ENCODE measurements at regions not wholly inside any gene's neighbourhood (a gene's known extent, or its start where the extent isn't known, plus 50 kb on each side); places are given as distances from the start of the nearest gene placed in this dataset.

DNA sequence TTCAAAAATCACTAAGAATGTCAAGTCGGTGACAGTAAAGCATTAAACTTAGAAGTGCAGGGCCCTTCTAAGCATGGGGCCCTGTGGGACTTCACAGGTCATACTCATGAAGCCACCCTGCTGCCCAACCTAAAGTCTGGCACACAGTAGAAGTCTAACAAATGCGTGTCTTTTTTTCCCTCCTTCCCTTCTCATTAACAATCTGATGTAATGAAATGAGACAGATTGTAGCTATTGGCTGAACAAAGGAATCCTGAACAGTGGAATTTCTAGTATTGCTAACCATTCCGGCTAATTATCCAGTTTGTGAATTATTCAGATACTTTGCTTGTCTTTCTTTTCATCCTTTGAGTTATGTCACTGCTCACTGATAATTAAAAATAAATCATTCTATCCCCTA, 369.9 kb downstream of the WDR11 start:
- Histone ChIP-seq H3K4me2 (no peak overlapping the region), H3K4me1 (ENCODE audit: control insufficient read depth in 1 of 2, insufficient read depth in 2 of 2, low read depth in 1 of 2, low read length in 1 of 2) (peaks cover 0 to 7% of the 10 kb centered on the region in 2 experiments; a peak in 1 of 4 replicates), H3K9me2 (no peaks in the 10 kb centered on the region), H3K9me3 (peaks cover 3% of the 10 kb centered on the region; the same call in 1 of the 2 replicates), H3K27me3 (ENCODE audit: insufficient read depth) (no peaks in the 10 kb centered on the region), H3K27ac (ENCODE audit: low read depth in 2 of 2, low read length in 1 of 2) (no peak overlapping the region), H3K4me3 (ENCODE audit: low read depth in 2 of 2, low read length in 1 of 2) (no peak overlapping the region), H2AFZ (ENCODE audit: low read depth) (no peak overlapping the region), H4K20me1 (ENCODE audit: insufficient read depth) (no peaks in the 10 kb centered on the region), H3K79me2 (ENCODE audit: insufficient read depth) (no peaks in the 10 kb centered on the region), H3F3A (replicated peaks; ENCODE audit: insufficient read depth) (no peaks in the 10 kb centered on the region), H3K9ac (no peak overlapping the region), H3K36me3 (replicated peaks in 1 of 2; ENCODE audit: control insufficient read depth in 1 of 2, insufficient read depth in 2 of 2, low read length in 1 of 2) (no peaks in the 10 kb centered on the region)
- TF ChIP-seq, protein P1, sequence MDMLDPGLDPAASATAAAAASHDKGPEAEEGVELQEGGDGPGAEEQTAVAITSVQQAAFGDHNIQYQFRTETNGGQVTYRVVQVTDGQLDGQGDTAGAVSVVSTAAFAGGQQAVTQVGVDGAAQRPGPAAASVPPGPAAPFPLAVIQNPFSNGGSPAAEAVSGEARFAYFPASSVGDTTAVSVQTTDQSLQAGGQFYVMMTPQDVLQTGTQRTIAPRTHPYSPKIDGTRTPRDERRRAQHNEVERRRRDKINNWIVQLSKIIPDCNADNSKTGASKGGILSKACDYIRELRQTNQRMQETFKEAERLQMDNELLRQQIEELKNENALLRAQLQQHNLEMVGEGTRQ (IDR thresholded peaks at IDR 0.05; ENCODE audit: borderline replicate concordance, low read depth, low read length), result no peak
- TF ChIP-seq, protein P2, sequence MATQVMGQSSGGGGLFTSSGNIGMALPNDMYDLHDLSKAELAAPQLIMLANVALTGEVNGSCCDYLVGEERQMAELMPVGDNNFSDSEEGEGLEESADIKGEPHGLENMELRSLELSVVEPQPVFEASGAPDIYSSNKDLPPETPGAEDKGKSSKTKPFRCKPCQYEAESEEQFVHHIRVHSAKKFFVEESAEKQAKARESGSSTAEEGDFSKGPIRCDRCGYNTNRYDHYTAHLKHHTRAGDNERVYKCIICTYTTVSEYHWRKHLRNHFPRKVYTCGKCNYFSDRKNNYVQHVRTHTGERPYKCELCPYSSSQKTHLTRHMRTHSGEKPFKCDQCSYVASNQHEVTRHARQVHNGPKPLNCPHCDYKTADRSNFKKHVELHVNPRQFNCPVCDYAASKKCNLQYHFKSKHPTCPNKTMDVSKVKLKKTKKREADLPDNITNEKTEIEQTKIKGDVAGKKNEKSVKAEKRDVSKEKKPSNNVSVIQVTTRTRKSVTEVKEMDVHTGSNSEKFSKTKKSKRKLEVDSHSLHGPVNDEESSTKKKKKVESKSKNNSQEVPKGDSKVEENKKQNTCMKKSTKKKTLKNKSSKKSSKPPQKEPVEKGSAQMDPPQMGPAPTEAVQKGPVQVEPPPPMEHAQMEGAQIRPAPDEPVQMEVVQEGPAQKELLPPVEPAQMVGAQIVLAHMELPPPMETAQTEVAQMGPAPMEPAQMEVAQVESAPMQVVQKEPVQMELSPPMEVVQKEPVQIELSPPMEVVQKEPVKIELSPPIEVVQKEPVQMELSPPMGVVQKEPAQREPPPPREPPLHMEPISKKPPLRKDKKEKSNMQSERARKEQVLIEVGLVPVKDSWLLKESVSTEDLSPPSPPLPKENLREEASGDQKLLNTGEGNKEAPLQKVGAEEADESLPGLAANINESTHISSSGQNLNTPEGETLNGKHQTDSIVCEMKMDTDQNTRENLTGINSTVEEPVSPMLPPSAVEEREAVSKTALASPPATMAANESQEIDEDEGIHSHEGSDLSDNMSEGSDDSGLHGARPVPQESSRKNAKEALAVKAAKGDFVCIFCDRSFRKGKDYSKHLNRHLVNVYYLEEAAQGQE (IDR thresholded peaks at IDR 0.05; ENCODE audit: low read depth, low read length), result no peak
- TF ChIP-seq, protein P3, sequence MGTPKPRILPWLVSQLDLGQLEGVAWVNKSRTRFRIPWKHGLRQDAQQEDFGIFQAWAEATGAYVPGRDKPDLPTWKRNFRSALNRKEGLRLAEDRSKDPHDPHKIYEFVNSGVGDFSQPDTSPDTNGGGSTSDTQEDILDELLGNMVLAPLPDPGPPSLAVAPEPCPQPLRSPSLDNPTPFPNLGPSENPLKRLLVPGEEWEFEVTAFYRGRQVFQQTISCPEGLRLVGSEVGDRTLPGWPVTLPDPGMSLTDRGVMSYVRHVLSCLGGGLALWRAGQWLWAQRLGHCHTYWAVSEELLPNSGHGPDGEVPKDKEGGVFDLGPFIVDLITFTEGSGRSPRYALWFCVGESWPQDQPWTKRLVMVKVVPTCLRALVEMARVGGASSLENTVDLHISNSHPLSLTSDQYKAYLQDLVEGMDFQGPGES (IDR thresholded peaks at IDR 0.05; ENCODE audit: low read depth, low read length), result no peak
- TF ChIP-seq FOSL2 (IDR thresholded peaks at IDR 0.05; ENCODE audit: borderline replicate concordance, low read depth) (no peak), TAF1 (IDR thresholded peaks at IDR 0.05; ENCODE audit: borderline replicate concordance, low read depth, low read length) (no peak), SMC3 (IDR thresholded peaks at IDR 0.05; ENCODE audit: low read depth, low read length) (no peak), FOXJ3 (CRISPR knock-in tag; IDR thresholded peaks at IDR 0.05) (no peak), EZH2phosphoT487 (IDR thresholded peaks at IDR 0.05; ENCODE audit: borderline replicate concordance, low read depth) (no peak), RXRA (IDR thresholded peaks at IDR 0.05; ENCODE audit: borderline replicate concordance, low read depth) (no peak), TCF12 (IDR thresholded peaks at IDR 0.05) (no peak), SIN3A (IDR thresholded peaks at IDR 0.05; ENCODE audit: borderline replicate concordance, low read depth, low read length) (no peak), RAD21 (IDR thresholded peaks at IDR 0.05; ENCODE audit: low read length) (no peak), RFX5 (IDR thresholded peaks at IDR 0.05; ENCODE audit: low read length) (no peak), POLR2AphosphoS5 (IDR thresholded peaks at IDR 0.05; ENCODE audit: low read depth, low read length) (no peak), ELF1 (IDR thresholded peaks at IDR 0.05) (no peak), YY1 (IDR thresholded peaks at IDR 0.05; ENCODE audit: low read depth) (no peak), EP300 (IDR thresholded peaks at IDR 0.05; ENCODE audit: borderline replicate concordance in 1 of 2, low read depth in 1 of 2, low read length in 1 of 2) (no peak)
- TF ChIP-seq, protein P4, sequence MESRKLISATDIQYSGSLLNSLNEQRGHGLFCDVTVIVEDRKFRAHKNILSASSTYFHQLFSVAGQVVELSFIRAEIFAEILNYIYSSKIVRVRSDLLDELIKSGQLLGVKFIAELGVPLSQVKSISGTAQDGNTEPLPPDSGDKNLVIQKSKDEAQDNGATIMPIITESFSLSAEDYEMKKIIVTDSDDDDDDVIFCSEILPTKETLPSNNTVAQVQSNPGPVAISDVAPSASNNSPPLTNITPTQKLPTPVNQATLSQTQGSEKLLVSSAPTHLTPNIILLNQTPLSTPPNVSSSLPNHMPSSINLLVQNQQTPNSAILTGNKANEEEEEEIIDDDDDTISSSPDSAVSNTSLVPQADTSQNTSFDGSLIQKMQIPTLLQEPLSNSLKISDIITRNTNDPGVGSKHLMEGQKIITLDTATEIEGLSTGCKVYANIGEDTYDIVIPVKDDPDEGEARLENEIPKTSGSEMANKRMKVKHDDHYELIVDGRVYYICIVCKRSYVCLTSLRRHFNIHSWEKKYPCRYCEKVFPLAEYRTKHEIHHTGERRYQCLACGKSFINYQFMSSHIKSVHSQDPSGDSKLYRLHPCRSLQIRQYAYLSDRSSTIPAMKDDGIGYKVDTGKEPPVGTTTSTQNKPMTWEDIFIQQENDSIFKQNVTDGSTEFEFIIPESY (IDR thresholded peaks at IDR 0.05; ENCODE audit: borderline replicate concordance, low read depth), result no peak
- TF ChIP-seq, protein P5, sequence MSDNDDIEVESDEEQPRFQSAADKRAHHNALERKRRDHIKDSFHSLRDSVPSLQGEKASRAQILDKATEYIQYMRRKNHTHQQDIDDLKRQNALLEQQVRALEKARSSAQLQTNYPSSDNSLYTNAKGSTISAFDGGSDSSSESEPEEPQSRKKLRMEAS (IDR thresholded peaks at IDR 0.05; ENCODE audit: low read depth), result no peak
- TF ChIP-seq, protein P6, sequence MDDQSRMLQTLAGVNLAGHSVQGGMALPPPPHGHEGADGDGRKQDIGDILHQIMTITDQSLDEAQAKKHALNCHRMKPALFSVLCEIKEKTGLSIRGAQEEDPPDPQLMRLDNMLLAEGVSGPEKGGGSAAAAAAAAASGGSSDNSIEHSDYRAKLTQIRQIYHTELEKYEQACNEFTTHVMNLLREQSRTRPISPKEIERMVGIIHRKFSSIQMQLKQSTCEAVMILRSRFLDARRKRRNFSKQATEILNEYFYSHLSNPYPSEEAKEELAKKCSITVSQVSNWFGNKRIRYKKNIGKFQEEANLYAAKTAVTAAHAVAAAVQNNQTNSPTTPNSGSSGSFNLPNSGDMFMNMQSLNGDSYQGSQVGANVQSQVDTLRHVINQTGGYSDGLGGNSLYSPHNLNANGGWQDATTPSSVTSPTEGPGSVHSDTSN (IDR thresholded peaks at IDR 0.05), result no peak
- no peak for DNase-seq
- POLR2A ChIA-PET, result no interaction called here
- CTCF ChIA-PET, result no interaction called here
- 24% methylated on average over 3 of the region's 3 CpGs for WGBS (ENCODE audit: low lambda C conversion rate)

Data from SK-N-SH (cell line).